Spleen (tissue), 11 donors: ENCODE measurements at regions not wholly inside any gene's neighbourhood (a gene's known extent, or its start where the extent isn't known, plus 50 kb on each side); places are given as distances from the start of the nearest gene placed in this dataset.

Experiments
- DNase-seq: peaks from one replicate; pipeline ENCODE4 v3.0.0-alpha.2; 2020
- H3K27ac ChIP-seq, 8 donors: fragments of 200-600 bp; sonication (generic) in 7 of 8; 1 replicate in 4 of 8; 2 replicates in 4 of 8; pipeline versions ENCODE4 v1.5.0 to v1.8.0; 2016 to 2021; ENCODE audit warnings: inconsistent platforms in 4 of 8, mild to moderate bottlenecking in 4 of 8, moderate library complexity in 1 of 8
- H3K27me3 ChIP-seq, 7 donors: fragments of 200-600 bp; sonication (generic) in 6 of 7; replicated peaks in 1 of 7; 1 replicate in 4 of 7; 2 replicates in 3 of 7; pipeline versions ENCODE4 v1.5.0 to v1.8.0; 2016 to 2021; ENCODE audit warnings: inconsistent platforms in 3 of 7, mild to moderate bottlenecking in 1 of 7
- H3K36me3 ChIP-seq, 6 donors: fragments of 200-600 bp; sonication (generic) in 5 of 6; 1 replicate in 4 of 6; 2 replicates in 2 of 6; pipeline versions ENCODE4 v1.5.0 to v1.8.0; 2016 to 2021; ENCODE audit warnings: inconsistent platforms in 2 of 6
- H3K4me1 ChIP-seq, 6 donors: fragments of 200-600 bp; sonication (generic) in 5 of 6; 1 replicate in 3 of 6; 2 replicates in 3 of 6; pipeline versions ENCODE4 v1.5.0 to v1.8.0; 2016 to 2021; ENCODE audit warnings: inconsistent platforms in 3 of 6
- H3K4me3 ChIP-seq, 8 donors: fragments of 200-600 bp; sonication (generic) in 7 of 8; 1 replicate in 4 of 8; 2 replicates in 4 of 8; pipeline versions ENCODE4 v1.5.0 to v1.8.0; 2016 to 2021; ENCODE audit warnings: inconsistent platforms in 4 of 8, mild to moderate bottlenecking in 4 of 8, moderate library complexity in 2 of 8
- H3K9me3 ChIP-seq, 8 donors: fragments of 200-600 bp; sonication (generic) in 7 of 8; 1 replicate in 4 of 8; 2 replicates in 4 of 8; pipeline versions ENCODE4 v1.5.0 to v1.8.0; 2016 to 2021; ENCODE audit warnings: inconsistent platforms in 4 of 8
- CTCF ChIP-seq, 11 experiments: fragments of 200-600 bp in 7 of 11; fragments of 450-650 bp in 4 of 11; sonication (generic) in 4 of 11; IDR thresholded peaks in 8 of 11; conservative IDR thresholded peaks in 3 of 11; 1 replicate in 7 of 11; 2 replicates in 4 of 11; pipeline versions ENCODE4 v1.4.0 to v1.8.0; 2016 to 2021; ENCODE audit warnings: antibody characterized with exemption in 11 of 11, inconsistent platforms in 4 of 11, mild to moderate bottlenecking in 1 of 11
- POLR2A ChIP-seq, 3 donors: fragments of 450-650 bp; IDR thresholded peaks; one replicate each; pipeline ENCODE4 v1.5.1; 2017; ENCODE audit warnings: antibody characterized with exemption in 3 of 3, mild to moderate bottlenecking in 1 of 3
- POLR2AphosphoS5 ChIP-seq, 3 donors: sonication (generic); formaldehyde crosslinking; IDR thresholded peaks; one replicate each; pipeline ENCODE4 v1.5.1; 2017; ENCODE audit warnings: antibody characterized with exemption in 3 of 3
- WGBS, 5 donors: extraction: QIAGEN DNeasy Blood & Tissue Kit in 3 of 5; methylation state at CpG; one replicate each; pipeline versions ENCODE4 v1.1.5 to v1.1.7; 2013 to 2018; 5-methylcytosine and 5-hydroxymethylcytosine counted together
- intact Hi-C: fragments of 100-400 bp; cut with DNase I; formaldehyde crosslinking; loops from one replicate; pipeline ENCODE4 v1.15.0; 2023; ENCODE audit warnings: low total_unique reads
- donor health status: healthy with polysubstance abuse.
- donor health status: DM: no; HTN: no; CAD: no; lungs with moderate emphysema.
- donor health status: DM: no; HTN: no; CAD: no.
- donor health status: Bipolar disorder and iron deficiency.
- donor health status: healthy.
- donor health status: DM: no; HTN: no; CAD: no.
- donor health status: DM: yes; HTN: yes; CAD: no.

GRCh38 chrX:118255921-118256320 lies 90.0 kb upstream of the WDR44 start:
- intact Hi-C loops = no loop called here
- Histone ChIP-seq H3K9me3 (no peaks in the 10 kb centered on the region), H3K4me3 (no peak overlapping the region), H3K36me3 (no peaks in the 10 kb centered on the region), H3K27ac (no peak overlapping the region), H3K27me3 (peaks cover 0 to 6% (median 0%) of the 10 kb centered on the region in 7 donors), H3K4me1 (no peaks in the 10 kb centered on the region)
- TF ChIP-seq CTCF (IDR thresholded peaks at IDR 0.05 in 8 of 11, conservative IDR thresholded peaks at IDR 0.05 in 3 of 11) = no peak
- no peak for TF ChIP-seq POLR2A (IDR thresholded peaks at IDR 0.05)
- no peak for TF ChIP-seq POLR2AphosphoS5 (IDR thresholded peaks at IDR 0.05)
- DNase-seq = no peak

GRCh38 chrX:118257781-118258180 lies 88.1 kb upstream of the WDR44 start:
- no peaks in the 10 kb centered on the region for H3K9me3 ChIP-seq
- no peaks in the 10 kb centered on the region for H3K36me3 ChIP-seq
- no peak for TF ChIP-seq POLR2A (IDR thresholded peaks at IDR 0.05)
- no peak for TF ChIP-seq CTCF (IDR thresholded peaks at IDR 0.05 in 8 of 11, conservative IDR thresholded peaks at IDR 0.05 in 3 of 11)
- no peak for TF ChIP-seq POLR2AphosphoS5 (IDR thresholded peaks at IDR 0.05)
- peaks cover 0 to 8% (median 0%) of the 10 kb centered on the region in 7 donors for H3K27me3 ChIP-seq
- no peak overlapping the region for H3K27ac ChIP-seq
- intact Hi-C loops = no loop called here
- 58 to 91% (median 85%) methylated on average over 4 of the region's 4 CpGs for WGBS, 5 donors
- no peak overlapping the region for H3K4me3 ChIP-seq
- no peaks in the 10 kb centered on the region for H3K4me1 ChIP-seq
- no peak for DNase-seq

- TF ChIP-seq POLR2AphosphoS5 (IDR thresholded peaks at IDR 0.05) (no peak), POLR2A (IDR thresholded peaks at IDR 0.05) (no peak), CTCF (IDR thresholded peaks at IDR 0.05 in 8 of 11, conservative IDR thresholded peaks at IDR 0.05 in 3 of 11) (no peak)
- intact Hi-C loops = no loop called here
- H3K4me1 ChIP-seq = no peaks in the 10 kb centered on the region
- H3K9me3 ChIP-seq = no peaks in the 10 kb centered on the region
- DNase-seq = no peak
- WGBS, 5 donors = 82 to 100% (median 92%) methylated on average over 1 of the region's 1 CpG
- H3K4me3 ChIP-seq = no peak overlapping the region
- no peaks in the 10 kb centered on the region for H3K36me3 ChIP-seq
- H3K27me3 ChIP-seq = peaks cover 0 to 14% (median 0%) of the 10 kb centered on the region in 7 donors
- H3K27ac ChIP-seq = no peak overlapping the region
These were observed 86.7 kb upstream of the WDR44 start for GRCh38 chrX:118259213-118259612.

- Histone ChIP-seq H3K27me3 (peaks cover 0 to 23% (median 0%) of the 10 kb centered on the region in 7 donors), H3K36me3 (no peaks in the 10 kb centered on the region), H3K9me3 (no peaks in the 10 kb centered on the region), H3K4me1 (no peaks in the 10 kb centered on the region), H3K4me3 (no peak overlapping the region), H3K27ac (no peak overlapping the region)
- intact Hi-C loops = no loop called here
- WGBS, 5 donors = 49 to 82% (median 76%) methylated on average over 4 of the region's 4 CpGs
- DNase-seq = no peak
- no peak for TF ChIP-seq POLR2AphosphoS5 (IDR thresholded peaks at IDR 0.05)
- no peak for TF ChIP-seq POLR2A (IDR thresholded peaks at IDR 0.05)
- TF ChIP-seq CTCF (IDR thresholded peaks at IDR 0.05 in 8 of 11, conservative IDR thresholded peaks at IDR 0.05 in 3 of 11) = no peak
These were observed 84.8 kb upstream of the WDR44 start for GRCh38 chrX:118261151-118261550.
